ENCODE measurements at regions not wholly inside any gene's neighbourhood (a gene's known extent, or its start where the extent isn't known, plus 50 kb on each side); places are given as distances from the start of the nearest gene placed in this dataset.

GRCh38 chr1:116826818-116827606 lies 72.8 kb downstream of the CD2 start:
- no peak overlapping the region for H3K4me2 ChIP-seq (replicated peaks; ENCODE audit: extremely low read depth, low read length, poor library complexity, severe bottlenecking)
- Mint-ChIP-seq H3K4me1 (peaks cover 9% of the 10 kb centered on the region), H3K27me3 (ENCODE audit: low read depth in 3 of 3) (peaks cover 0 to 2% (median 1%) of the 10 kb centered on the region in 3 donors), H3K4me3 (no peak overlapping the region), H3K27ac (peak overlapping the region in 1 of 7 donors; percentile 10), H3K9me3 (peaks cover 0 to 3% (median 0%) of the 10 kb centered on the region in 7 donors), H3K36me3 (no peaks in the 10 kb centered on the region)
- DNase-seq, result no peak
- no peak overlapping the region for H3K4me3 ChIP-seq (replicated peaks in 1 of 3; ENCODE audit: low read depth in 2 of 3, low read length in 3 of 3)
- peaks cover 0 to 4% of the 10 kb centered on the region in 2 donors for H3K4me1 ChIP-seq (ENCODE audit: control insufficient read depth in 1 of 2, insufficient read depth in 2 of 2, low read length in 2 of 2)
- TF ChIP-seq, protein P1, sequence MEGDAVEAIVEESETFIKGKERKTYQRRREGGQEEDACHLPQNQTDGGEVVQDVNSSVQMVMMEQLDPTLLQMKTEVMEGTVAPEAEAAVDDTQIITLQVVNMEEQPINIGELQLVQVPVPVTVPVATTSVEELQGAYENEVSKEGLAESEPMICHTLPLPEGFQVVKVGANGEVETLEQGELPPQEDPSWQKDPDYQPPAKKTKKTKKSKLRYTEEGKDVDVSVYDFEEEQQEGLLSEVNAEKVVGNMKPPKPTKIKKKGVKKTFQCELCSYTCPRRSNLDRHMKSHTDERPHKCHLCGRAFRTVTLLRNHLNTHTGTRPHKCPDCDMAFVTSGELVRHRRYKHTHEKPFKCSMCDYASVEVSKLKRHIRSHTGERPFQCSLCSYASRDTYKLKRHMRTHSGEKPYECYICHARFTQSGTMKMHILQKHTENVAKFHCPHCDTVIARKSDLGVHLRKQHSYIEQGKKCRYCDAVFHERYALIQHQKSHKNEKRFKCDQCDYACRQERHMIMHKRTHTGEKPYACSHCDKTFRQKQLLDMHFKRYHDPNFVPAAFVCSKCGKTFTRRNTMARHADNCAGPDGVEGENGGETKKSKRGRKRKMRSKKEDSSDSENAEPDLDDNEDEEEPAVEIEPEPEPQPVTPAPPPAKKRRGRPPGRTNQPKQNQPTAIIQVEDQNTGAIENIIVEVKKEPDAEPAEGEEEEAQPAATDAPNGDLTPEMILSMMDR (IDR thresholded peaks at IDR 0.05), result no peak
- 35% methylated on average over 6 of the region's 9 CpGs for WGBS (ENCODE audit: insufficient coverage)
- H3K36me3 ChIP-seq (replicated peaks in 1 of 2; ENCODE audit: control insufficient read depth in 1 of 2, insufficient read depth in 2 of 2, low read length in 2 of 2), result no peaks in the 10 kb centered on the region
- no peaks in the 10 kb centered on the region for H3K79me2 ChIP-seq (ENCODE audit: insufficient read depth, low read length)
- no peaks in the 10 kb centered on the region for H4K20me1 ChIP-seq (ENCODE audit: insufficient read depth, low read length)
- H3K9ac ChIP-seq (ENCODE audit: insufficient read depth, low read length, poor library complexity, severe bottlenecking), result no peak overlapping the region
- H3K27me3 ChIP-seq (ENCODE audit: control insufficient read depth in 2 of 2, insufficient read depth in 2 of 2, low read length in 2 of 2), result no peaks in the 10 kb centered on the region
- intact Hi-C loops (cut with micrococcal nuclease), result no loop called here
- no peak overlapping the region for H3K27ac ChIP-seq (ENCODE audit: low read depth in 1 of 2, low read length in 2 of 2)
- no peaks in the 10 kb centered on the region for H3K9me3 ChIP-seq (replicated peaks in 1 of 2; ENCODE audit: control insufficient read depth in 1 of 2, insufficient read depth in 1 of 2, low read length in 2 of 2)
- H2AFZ ChIP-seq (ENCODE audit: insufficient read depth, low read depth, low read length, poor library complexity, severe bottlenecking), result peak overlapping the region; percentile 22

DNA sequence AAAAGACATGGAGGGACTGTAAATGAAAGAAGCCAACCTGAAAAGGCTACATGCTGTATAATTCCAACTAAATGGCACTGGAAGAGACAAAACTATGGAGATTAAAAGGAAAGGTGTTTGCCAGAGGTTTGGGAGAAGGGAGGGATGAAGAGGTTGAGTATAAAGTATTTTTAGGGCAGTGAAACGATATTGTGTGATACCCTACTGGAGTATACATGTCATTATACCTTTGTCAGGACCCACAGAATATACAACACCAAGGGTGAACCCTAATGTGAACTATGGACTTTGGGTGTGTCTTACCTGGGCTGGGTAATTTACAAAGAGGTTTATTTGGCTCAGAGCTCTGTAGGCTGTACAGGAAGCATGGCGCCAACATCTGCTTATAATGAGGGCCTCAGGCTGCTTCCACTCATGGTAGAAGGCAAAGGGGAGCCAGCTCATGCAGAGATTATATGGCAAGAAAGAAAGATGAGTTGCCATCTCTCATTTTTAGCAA lies 73.4 kb downstream of the CD2 start:
- no peak overlapping the region for H3K9ac ChIP-seq (ENCODE audit: insufficient read depth, low read length, poor library complexity, severe bottlenecking)
- no peaks in the 10 kb centered on the region for H4K20me1 ChIP-seq (ENCODE audit: insufficient read depth, low read length)
- no peaks in the 10 kb centered on the region for H3K36me3 ChIP-seq (replicated peaks in 1 of 2; ENCODE audit: control insufficient read depth in 1 of 2, insufficient read depth in 2 of 2, low read length in 2 of 2)
- no peak overlapping the region for H3K4me3 ChIP-seq (replicated peaks in 1 of 3; ENCODE audit: low read depth in 2 of 3, low read length in 3 of 3)
- no peaks in the 10 kb centered on the region for H3K27me3 ChIP-seq (ENCODE audit: control insufficient read depth in 2 of 2, insufficient read depth in 2 of 2, low read length in 2 of 2)
- no peak overlapping the region for H3K4me3 Mint-ChIP-seq
- H3K9me3 Mint-ChIP-seq, result peaks cover 0 to 3% (median 0%) of the 10 kb centered on the region in 7 donors
- TF ChIP-seq, protein P1 (IDR thresholded peaks at IDR 0.05), result no peak
- intact Hi-C loops (cut with micrococcal nuclease), result no loop called here
- no peak overlapping the region for H3K4me2 ChIP-seq (replicated peaks; ENCODE audit: extremely low read depth, low read length, poor library complexity, severe bottlenecking)
- H3K27ac ChIP-seq (ENCODE audit: low read depth in 1 of 2, low read length in 2 of 2), result no peak overlapping the region
- H3K4me1 ChIP-seq (ENCODE audit: control insufficient read depth in 1 of 2, insufficient read depth in 2 of 2, low read length in 2 of 2), result peaks cover 0 to 4% of the 10 kb centered on the region in 2 donors
- H3K4me1 Mint-ChIP-seq, result peaks cover 9% of the 10 kb centered on the region
- H3K27me3 Mint-ChIP-seq (ENCODE audit: low read depth in 3 of 3), result peaks cover 0 to 3% (median 3%) of the 10 kb centered on the region in 3 donors
- H3K27ac Mint-ChIP-seq, result peak overlapping the region in 1 of 7 donors; percentile 10
- H3K9me3 ChIP-seq (replicated peaks in 1 of 2; ENCODE audit: control insufficient read depth in 1 of 2, insufficient read depth in 1 of 2, low read length in 2 of 2), result no peaks in the 10 kb centered on the region
- DNase-seq, result no peak
- H3K79me2 ChIP-seq (ENCODE audit: insufficient read depth, low read length), result no peaks in the 10 kb centered on the region
- no peaks in the 10 kb centered on the region for H3K36me3 Mint-ChIP-seq
- peak overlapping the region; percentile 22 for H2AFZ ChIP-seq (ENCODE audit: insufficient read depth, low read depth, low read length, poor library complexity, severe bottlenecking)
- no CpG with 5 or more reads among the region's 2 CpGs for WGBS (ENCODE audit: insufficient coverage)

Data from CD14-positive monocyte (primary cell).